SK-N-DZ (cell line): ENCODE measurements at regions not wholly inside any gene's neighbourhood (a gene's known extent, or its start where the extent isn't known, plus 50 kb on each side); places are given as distances from the start of the nearest gene placed in this dataset.

Source experiments
- DNase-seq: peaks from one replicate; pipeline ENCODE4 v3.0.0-alpha.2; 2015; ENCODE audit warnings: low spot score

DNA sequence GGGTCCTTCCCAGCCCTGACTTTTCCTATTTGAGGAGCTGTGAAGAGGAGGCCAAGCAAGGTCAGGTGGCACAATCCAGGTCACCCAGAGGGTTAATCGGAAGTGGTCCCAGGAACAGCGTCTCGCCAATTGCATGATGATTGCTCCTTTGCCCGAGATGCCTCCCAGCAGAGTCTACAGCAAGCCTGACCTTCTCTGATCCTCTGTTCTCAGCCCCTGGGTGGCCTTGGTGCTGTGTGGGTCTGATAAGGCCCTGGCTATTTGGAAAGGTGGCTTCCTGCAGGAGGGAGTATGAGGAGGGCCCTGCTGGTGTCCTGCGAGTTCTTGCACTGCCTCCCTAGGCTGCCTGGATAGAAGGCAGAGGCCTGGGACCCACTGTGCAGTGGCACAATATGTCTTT, 116.2 kb downstream of the FOXD2 start:
- no peak for DNase-seq

DNA sequence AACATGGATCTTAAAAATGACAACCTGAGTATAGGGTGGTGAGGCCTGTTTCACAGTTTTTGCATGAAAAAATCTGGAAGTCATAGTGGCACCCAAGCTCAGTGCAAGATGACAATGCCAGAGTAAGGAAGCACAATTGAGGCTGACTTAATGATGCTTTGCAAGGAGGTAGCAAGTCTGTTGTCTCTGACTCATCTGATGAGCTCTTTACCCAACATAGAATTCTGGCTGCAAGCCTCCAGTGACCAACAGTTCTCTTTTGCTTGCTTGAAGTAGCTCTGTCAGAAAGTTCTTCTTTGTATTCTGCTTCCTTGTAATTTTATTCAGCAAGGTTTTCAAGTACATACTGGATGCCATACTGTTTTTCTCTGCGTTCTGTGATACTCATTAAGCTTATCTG, 117.1 kb downstream of the FOXD2 start:
- no peak for DNase-seq

GRCh38 chr1:47555306-47555705, 117.5 kb downstream of the FOXD2 start:
- no peak for DNase-seq

DNA sequence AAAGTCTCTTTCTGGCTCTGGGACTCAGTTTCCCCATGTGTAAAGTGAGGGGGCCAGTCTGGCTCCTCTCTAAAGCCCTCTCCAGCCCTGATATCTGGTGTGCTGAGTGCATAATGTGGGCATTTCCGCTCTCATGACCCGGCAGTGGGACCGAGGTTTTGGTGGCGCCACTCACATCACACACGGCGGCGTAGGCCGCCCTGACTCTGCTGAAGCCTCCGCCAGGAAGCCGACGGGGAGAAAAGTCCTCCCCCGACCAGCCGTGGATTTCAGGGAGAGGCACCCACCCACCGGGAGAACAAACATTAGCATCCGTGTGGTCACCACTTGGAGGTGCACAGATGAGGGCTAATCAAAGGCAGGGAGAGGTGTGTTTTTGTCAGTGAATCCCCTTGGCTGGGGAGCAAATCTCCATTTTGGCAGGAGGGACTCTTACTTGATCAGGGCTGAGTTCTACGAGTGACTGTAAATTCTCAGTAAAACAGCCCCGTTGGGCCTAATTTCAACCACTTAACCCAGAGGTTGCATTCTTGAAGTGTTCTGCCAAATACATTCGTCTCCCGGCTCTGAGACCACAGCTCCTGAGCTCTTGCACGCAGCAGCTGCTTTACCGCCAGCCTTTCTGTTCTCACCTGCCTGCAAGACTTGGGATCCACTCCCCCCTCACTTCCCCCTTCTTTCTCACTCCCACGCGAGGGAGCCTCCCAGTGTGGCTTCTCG, 118.2 kb downstream of the FOXD2 start:
- no peak for DNase-seq

- no peak for DNase-seq
Measured at GRCh38 chr1:47557066-47557465, 119.2 kb downstream of the FOXD2 start.

DNA sequence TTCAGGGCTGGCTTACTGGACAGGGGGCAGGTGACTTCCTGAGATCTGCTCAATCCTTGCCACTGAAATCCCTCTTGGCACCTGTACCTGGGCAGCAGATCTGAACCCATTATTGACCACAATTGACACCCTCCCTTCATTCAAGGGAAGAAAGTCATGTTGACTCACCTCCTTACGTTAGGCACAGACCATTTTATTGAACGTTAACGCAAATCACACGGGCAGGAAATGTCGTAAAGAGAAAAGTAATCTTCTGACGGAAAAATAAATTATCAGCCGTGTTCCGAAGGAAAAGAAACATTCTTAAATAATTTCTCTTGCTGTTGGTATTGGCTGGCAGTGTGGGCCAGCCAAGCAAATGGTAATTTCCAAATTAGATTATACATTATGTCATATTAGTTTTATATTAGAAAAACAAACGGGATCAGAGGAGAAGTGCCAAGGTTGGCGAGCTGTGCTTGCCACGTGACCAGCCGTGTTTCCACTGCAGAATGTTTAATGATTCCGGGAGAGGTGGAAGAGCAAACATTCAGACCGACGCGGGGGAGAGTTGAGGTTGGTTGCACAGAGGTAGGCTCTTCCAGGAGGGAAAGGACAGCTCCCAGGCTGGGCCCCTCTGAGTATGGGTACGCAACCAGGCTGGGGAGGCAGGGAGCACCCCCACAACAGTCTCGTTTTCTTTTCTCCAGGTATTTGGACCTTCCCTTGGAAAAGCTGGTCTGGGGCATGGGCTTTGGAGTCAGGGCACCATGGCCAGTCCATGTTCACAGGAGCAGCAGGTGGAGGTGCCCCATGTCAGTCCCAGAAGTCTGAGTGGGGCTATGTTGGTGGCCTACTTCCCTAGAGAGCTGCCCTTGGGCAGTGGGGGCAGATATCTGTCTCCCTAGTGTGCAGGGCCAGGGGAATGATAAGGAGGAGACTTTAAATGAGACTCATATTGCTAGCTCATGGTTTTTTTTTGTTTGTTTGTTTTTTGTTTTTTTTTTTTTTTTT, 121.1 kb downstream of the FOXD2 start:
- DNase-seq = no peak

GRCh38 chr1:47559944-47560695, 122.3 kb downstream of the FOXD2 start:
- no peak for DNase-seq

DNA sequence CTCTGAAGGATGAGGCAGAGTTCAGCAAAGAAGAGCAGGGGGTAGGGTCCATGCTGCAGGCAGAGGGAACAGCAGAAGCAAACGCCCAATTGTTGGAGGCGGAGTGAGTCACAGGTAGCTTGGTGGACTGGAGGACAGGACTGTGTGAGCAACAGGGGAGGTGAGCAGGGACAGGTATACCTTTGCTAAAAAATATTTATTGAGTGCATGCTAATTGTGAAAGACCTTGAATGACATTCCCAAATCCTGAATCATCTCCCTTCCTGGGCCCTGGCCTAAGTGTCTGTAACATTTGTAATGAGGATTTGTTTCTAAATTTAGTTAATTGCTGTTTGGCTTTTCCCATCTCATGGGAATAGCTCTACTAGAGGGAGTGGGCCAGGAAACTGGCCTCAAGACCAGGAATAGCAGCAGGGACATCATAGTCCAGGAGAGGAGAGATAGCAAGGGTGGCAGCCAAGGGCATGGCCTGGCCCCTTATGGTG, 123.7 kb downstream of the FOXD2 start:
- no peak for DNase-seq

GRCh38 chr1:47562147-47562546, 124.3 kb downstream of the FOXD2 start:
- DNase-seq = no peak

DNA sequence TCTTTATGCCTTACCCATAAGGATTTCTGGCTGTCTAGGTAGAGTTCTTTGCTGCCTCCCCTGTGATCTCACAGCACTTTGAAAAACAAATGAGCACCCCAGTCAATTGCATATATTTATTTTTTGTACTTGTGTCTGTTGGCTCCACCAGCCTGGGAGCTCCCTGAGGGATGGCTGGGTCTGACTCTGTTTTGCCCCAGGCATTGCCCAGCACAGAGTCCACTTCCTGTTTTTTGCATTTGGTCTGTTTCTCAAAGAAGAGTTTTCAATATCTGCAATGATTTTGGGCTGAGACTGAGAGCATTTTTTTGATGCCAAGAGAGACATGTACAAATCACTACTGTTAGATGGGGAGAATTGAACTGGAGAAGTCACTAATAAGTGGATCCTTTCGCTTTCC, 125.0 kb downstream of the FOXD2 start:
- no peak for DNase-seq

GRCh38 chr1:47563201-47563600, 125.4 kb downstream of the FOXD2 start:
- DNase-seq = no peak

DNA sequence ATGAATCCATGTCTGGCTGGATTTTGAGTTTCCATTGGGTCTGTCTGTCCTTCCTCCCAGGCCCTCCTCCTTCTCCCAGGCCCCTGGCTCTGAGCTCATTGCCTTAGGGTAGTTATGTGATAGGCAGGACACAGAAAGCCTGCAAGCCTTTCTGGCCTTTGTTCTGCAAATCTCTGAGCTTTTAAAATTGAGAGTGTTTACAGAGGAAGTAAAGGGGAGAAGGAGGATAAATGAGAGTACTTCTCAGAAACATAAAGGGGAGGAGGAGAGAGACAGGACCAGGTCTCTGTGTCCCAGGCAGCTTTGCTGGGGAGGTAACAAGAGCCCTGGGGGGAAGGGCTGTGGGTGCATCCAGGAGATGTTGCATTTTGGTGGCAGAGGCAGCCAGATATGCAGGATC, 126.7 kb downstream of the FOXD2 start:
- no peak for DNase-seq

DNA sequence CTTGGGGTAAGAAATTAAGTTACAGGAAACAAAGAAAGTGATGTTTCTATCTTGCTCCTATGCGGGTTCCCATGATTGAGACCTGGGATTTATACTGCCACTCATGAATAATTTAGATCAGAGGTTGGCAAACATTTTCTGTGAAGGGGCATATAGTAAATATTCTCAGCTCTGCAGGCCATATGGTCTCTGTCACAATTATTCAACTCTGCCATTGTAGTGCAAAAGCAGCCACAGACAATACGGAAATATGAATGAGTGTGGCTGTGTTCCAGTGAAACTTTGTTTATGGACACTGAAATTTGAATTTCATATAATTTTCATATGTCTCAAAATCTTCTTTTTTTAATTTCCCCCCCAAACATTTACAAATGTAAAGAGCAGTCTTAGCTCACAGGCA, 127.2 kb downstream of the FOXD2 start:
- DNase-seq = no peak

GRCh38 chr1:47565676-47566075, 127.8 kb downstream of the FOXD2 start:
- no peak for DNase-seq

- no peak for DNase-seq
Measured at GRCh38 chr1:47568763-47569162, 130.9 kb downstream of the FOXD2 start.

- DNase-seq = no peak
Measured at GRCh38 chr1:47569261-47569660, 131.4 kb downstream of the FOXD2 start.

DNA sequence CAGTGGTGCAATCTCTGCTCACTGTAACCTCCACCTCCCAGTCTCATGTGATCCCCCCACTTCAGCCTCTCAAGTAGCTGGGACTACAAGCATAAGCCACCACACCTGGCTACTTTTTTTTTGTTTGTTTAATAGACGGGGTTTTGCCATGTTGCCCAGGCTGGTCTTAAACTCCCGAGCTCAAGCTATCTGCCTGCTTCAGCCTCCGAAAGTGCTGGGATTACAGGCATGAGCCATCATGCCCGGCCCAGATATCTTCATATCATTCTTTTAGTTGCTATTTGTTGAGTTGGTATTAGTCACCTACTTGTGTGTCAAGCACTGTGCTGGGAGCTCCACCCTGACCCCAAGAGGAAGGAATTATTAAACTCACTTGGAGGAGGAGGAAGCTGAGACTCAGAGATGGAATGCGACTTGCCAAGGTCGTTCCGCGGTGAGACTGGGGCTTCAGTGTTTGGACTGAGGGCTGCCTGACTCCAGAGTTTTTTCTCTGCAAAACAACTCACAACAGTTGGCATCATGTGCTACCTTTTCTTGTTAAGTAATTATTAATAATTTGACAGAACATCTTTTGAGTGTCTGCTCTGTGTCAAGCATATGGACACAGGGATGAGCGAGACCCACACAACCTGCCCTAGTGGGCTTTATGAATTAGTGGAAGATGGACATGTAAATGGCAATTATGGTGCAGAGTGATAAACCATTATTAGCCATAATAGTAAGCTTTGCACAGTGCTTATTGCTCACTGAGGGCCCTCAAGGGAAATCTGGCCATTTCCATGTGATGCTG, 132.0 kb downstream of the FOXD2 start:
- no peak for DNase-seq

DNA sequence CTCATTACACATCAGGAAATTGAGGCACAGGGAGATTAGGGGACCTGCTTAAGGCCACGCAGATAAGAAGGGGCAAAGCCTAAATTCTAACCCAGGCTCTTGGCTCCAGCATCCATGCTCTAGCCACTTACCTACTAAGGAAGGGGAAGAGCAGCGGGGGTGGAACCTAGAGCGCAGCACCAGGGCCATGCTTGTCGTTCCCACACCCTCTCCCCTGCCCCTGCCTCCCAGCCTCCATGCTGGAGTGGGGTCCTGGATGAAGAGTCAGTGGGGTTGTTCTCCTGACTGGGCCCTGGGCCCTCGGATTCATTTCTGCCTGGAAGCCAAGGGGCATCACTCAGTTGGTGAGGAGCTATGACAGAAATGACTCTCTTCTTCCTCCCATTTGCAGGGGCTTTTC, 133.3 kb downstream of the FOXD2 start:
- no peak for DNase-seq

DNA sequence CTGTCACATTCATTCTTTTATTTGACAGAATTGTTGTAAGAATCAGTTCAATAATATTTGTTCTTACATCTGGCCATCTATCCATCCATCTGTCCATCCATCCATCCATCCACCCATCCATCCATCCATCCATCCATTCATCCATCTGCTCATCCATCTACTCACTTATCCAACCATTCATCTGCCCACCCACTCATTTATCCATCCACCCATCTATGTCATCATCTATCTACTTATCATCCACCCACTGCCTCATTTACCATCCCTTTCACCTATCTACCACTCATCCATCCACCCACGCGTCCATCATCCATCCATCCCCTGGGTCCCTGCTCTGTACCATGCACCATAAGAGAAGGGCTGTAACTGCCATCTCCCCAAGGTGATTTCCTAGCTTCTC, 134.1 kb downstream of the FOXD2 start:
- no peak for DNase-seq

DNA sequence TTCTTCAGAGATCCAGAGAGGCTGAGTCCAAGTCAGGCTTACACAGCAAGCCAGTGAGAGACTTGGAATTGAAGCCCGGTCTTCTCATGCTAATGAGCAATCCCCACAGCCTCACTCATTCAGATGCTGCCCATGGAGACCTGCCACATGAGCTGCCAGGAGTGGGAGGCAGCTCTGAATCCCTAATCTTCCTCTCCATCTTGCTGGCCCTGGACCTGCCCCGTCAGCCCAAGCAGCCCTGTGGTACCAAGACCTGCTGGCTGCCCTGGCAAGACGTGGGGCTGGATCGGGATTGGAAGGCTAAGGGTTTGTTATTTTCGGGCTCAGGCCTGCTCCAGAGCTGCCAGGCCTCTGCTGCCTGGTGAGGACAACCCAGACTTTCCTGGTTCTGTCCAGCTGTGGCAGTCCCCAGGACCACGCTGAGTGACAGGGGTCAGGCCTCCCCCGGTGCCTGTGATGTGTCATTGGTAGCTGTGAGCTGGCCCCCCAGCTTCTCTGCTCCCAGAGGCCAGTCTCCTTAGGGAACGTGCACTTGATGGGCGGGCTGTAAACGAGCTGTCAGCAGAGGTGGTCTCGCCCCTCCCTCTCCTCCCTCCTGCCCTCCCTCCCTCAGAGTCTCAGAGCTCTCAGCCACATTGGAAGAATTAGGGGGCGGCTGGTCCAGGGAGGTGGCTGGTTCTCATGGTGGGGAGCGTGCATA, 135.0 kb downstream of the FOXD2 start:
- DNase-seq = no peak
